Cardiac muscle cell (in vitro differentiated cells and primary cell): ENCODE measurements at regions not wholly inside any gene's neighbourhood (a gene's known extent, or its start where the extent isn't known, plus 50 kb on each side); places are given as distances from the start of the nearest gene placed in this dataset.
A peak's percentile ranks its signal among the peaks of the same experiment; 100 is the strongest.

Experiments used
- DNase-seq, 2 donors: peaks; one replicate each; pipeline versions ENCODE4 v3.0.0 to v3.0.0-alpha.2; 2010 to 2017; ENCODE audit warnings: low read depth in 1 of 2, low spot score in 1 of 2
- H3K27ac ChIP-seq: fragments of 200-600 bp; sonication (generic); 2 replicates; pipeline ENCODE4 v1.5.1; 2016
- H3K27me3 ChIP-seq: fragments of 200-600 bp; sonication (generic); 2 replicates; pipeline ENCODE4 v1.6.0; 2016; ENCODE audit warnings: control low read depth
- H3K36me3 ChIP-seq: fragments of 200-600 bp; sonication (generic); 2 replicates; pipeline ENCODE4 v1.5.1; 2016; ENCODE audit warnings: control low read depth
- H3K4me1 ChIP-seq: fragments of 200-600 bp; sonication (generic); 2 replicates; pipeline ENCODE4 v1.8.1; 2017; ENCODE audit warnings: low read depth, mild to moderate bottlenecking, mixed run types
- H3K4me3 ChIP-seq: fragments of 200-600 bp; sonication (generic); 2 replicates; pipeline ENCODE4 v1.5.1; 2016; ENCODE audit warnings: mild to moderate bottlenecking
- H3K9me3 ChIP-seq: fragments of 200-600 bp; sonication (generic); 2 replicates; pipeline ENCODE4 v1.5.1; 2017; ENCODE audit warnings: low read depth, mild to moderate bottlenecking, control low read depth
- TF ChIP-seq, protein P1 (sequence below): IDR thresholded peaks from 2 replicates; pipeline ENCODE4 v1.5.1; 2012; ENCODE audit warnings: low read depth, mild to moderate bottlenecking, low read length

DNA sequence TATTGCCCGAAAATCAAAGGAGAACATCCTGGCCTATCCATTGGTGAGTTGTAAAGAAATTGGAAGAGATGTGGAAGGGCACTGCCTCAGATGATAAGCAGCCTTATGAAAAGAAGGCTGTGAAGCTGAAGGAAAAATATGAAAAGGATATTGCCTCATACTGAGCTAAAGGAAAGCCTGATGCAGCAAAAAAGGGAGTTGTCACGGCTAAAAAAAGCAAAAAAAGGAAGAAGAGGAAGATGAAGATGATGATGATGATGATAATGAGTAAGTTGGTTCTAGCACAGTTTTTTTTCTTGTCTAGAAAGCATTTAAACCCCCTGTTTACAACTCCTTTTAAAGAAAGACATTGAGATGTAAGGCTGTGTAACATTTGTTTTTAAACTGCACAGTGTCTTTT is 59.8 kb upstream of the ZBED3 start:
- DNase-seq, result no peak
- Histone ChIP-seq H3K4me3 (no peak overlapping the region), H3K4me1 (no peaks in the 10 kb centered on the region), H3K27me3 (no peaks in the 10 kb centered on the region), H3K9me3 (no peaks in the 10 kb centered on the region), H3K36me3 (no peaks in the 10 kb centered on the region), H3K27ac (no peak overlapping the region)
- TF ChIP-seq, protein P1, sequence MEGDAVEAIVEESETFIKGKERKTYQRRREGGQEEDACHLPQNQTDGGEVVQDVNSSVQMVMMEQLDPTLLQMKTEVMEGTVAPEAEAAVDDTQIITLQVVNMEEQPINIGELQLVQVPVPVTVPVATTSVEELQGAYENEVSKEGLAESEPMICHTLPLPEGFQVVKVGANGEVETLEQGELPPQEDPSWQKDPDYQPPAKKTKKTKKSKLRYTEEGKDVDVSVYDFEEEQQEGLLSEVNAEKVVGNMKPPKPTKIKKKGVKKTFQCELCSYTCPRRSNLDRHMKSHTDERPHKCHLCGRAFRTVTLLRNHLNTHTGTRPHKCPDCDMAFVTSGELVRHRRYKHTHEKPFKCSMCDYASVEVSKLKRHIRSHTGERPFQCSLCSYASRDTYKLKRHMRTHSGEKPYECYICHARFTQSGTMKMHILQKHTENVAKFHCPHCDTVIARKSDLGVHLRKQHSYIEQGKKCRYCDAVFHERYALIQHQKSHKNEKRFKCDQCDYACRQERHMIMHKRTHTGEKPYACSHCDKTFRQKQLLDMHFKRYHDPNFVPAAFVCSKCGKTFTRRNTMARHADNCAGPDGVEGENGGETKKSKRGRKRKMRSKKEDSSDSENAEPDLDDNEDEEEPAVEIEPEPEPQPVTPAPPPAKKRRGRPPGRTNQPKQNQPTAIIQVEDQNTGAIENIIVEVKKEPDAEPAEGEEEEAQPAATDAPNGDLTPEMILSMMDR, result no peak

DNA sequence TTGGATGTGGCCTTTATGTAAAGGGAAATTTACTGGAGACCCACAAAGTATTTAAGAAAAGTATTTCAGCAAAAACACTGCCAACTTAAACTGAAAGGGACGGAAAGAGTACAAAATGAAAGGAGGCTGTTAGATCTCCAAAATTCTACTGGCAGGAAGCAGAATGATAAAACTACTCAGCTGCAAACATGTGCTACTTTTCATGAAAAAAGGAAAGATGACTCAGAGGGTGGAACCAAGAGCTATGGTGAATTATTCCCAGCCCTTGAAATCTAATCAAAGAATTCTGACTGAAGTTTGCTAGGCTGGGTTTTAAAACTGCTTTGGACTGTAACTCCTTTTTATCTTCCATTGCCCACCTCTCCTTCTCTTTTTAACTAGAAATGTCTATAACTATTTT is 58.6 kb upstream of the ZBED3 start:
- peak in 1 of 2 donors; percentile 61 for DNase-seq
- TF ChIP-seq, protein P1, result no peak
- H3K27ac ChIP-seq, result no peak overlapping the region

DNA sequence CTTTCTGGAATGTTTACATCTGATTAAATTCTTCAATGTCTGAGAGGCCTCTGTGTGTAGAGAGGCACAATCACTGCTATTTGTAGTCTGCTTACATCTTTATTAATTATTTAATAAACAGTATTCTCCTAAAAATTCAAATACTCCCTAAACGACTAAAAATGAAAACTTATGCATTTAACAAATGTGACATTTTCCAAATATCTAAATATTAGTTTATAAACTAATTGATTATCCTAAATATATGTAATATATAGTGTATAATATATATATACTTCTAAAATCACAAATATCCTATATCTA is 57.7 kb upstream of the ZBED3 start:
- TF ChIP-seq, protein P1, result no peak
- no peak for DNase-seq
- Histone ChIP-seq H3K27ac (no peak overlapping the region), H3K27me3 (no peaks in the 10 kb centered on the region), H3K36me3 (no peaks in the 10 kb centered on the region), H3K4me1 (no peaks in the 10 kb centered on the region), H3K9me3 (no peaks in the 10 kb centered on the region), H3K4me3 (no peak overlapping the region)

More for the DNA sequence above, 58.6 kb upstream of the ZBED3 start:
- Histone ChIP-seq H3K4me3 (no peak overlapping the region), H3K36me3 (no peaks in the 10 kb centered on the region), H3K4me1 (no peaks in the 10 kb centered on the region), H3K9me3 (no peaks in the 10 kb centered on the region), H3K27me3 (no peaks in the 10 kb centered on the region)

DNA sequence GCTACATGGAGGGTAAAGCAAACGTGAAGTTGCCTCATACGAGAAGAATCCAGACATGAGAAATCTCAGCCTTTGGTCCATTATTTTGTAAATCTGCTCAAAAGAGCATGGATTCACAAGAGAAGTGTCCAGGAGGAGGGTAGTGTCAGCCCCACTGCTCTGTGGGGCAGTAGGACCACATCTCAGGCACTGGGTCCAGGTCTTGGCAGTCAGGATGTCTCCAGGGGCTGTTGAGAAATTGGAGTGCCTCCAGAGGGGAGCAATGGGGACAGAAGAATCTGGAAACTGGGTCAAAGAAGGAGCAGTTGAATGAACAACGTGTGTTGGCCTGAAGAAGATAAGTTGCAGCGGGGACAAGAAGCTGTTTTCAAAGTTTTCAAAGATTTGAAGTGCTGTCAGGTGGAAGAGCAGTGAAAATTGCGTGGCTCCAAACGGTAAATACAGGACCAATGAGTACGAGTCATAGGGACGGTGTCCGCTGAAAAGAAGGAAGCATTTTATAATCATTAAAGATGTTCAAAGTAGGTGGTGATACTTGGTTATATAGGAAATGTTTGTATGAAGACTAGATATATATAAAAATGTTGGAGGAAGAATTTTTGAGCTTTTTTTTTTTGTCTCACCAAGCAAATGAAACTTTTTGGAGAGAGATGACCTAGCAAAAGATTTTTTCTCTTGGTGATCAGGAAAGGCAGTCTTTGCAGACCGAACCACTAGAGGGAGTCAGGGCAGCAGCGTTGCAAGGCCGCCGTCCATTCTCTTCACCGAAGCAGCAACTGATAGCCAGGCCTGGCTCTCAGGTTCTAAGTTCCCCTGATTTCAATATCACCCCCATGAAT is 57.1 kb upstream of the ZBED3 start:
- TF ChIP-seq, protein P1, result peak; percentile 95

DNA sequence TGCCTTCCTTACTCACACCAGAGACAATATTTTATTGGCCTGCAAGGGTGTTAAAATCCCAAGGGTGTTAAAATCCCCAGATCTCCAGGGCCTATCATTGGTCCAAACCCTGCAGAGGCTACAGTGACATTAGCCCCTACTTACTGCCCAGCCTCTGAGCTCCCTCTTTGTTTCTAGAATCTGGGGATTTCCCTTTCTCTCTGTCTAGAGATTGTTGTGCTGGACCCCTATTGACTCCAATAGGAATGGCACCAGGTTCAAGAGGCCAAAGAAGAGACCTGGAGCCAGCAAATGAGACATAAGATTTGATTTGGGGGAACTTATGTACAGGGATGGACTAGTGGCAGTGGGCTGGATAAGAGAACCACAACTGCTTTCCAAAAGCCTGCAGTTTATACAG is 53.3 kb upstream of the ZBED3 start:
- no peak overlapping the region for H3K27ac ChIP-seq
- H3K4me3 ChIP-seq, result no peak overlapping the region
- no peaks in the 10 kb centered on the region for H3K9me3 ChIP-seq
- no peaks in the 10 kb centered on the region for H3K36me3 ChIP-seq
- TF ChIP-seq, protein P1, result no peak
- no peaks in the 10 kb centered on the region for H3K27me3 ChIP-seq
- no peaks in the 10 kb centered on the region for H3K4me1 ChIP-seq
- no peak for DNase-seq

More for the DNA sequence above, 57.1 kb upstream of the ZBED3 start:
- H3K4me3 ChIP-seq, result no peak overlapping the region
- H3K36me3 ChIP-seq, result no peaks in the 10 kb centered on the region
- no peaks in the 10 kb centered on the region for H3K4me1 ChIP-seq
- no peaks in the 10 kb centered on the region for H3K27me3 ChIP-seq
- H3K9me3 ChIP-seq, result no peaks in the 10 kb centered on the region
- peak; percentile 82 to 83 for DNase-seq
- no peak overlapping the region for H3K27ac ChIP-seq
